SK-N-SH treated with all-trans-retinoic acid at 6 μM for 48 hours (cell line): ENCODE measurements at regions not wholly inside any gene's neighbourhood (a gene's known extent, or its start where the extent isn't known, plus 50 kb on each side); places are given as distances from the start of the nearest gene placed in this dataset.

Experiments
- ATAC-seq: fragments of 200-7000 bp; cut with Tn5 transposase; 3 replicates; pipeline ENCODE4 v1.9.1; 2020; ENCODE audit warnings: mild to moderate bottlenecking, moderate library complexity
- ARNTL ChIP-seq: fragments of 450-650 bp; formaldehyde crosslinking; IDR thresholded peaks from 2 replicates; pipeline ENCODE4 v1.5.0; 2020; ENCODE audit warnings: low read depth, mild to moderate bottlenecking, moderate library complexity, borderline replicate concordance
- BACH2 ChIP-seq: fragments of 250-450 bp; sonication (Bioruptor Pico); IDR thresholded peaks from 2 replicates; pipeline ENCODE4 v1.9.0; 2021; ENCODE audit warnings: mild to moderate bottlenecking, borderline replicate concordance
- CSDC2 ChIP-seq: fragments of 250-450 bp; sonication (Bioruptor Pico); IDR thresholded peaks from 2 replicates; pipeline ENCODE4 v1.5.0; 2020; ENCODE audit warnings: mild to moderate bottlenecking, moderate library complexity
- CSRNP3 ChIP-seq: fragments of 250-450 bp; sonication (Bioruptor Pico); IDR thresholded peaks from 2 replicates; pipeline ENCODE4 v1.5.1; 2021; ENCODE audit warnings: mild to moderate bottlenecking, moderate library complexity
- ESRRG ChIP-seq: fragments of 250-450 bp; sonication (Bioruptor Pico); IDR thresholded peaks from 2 replicates; pipeline ENCODE4 v1.6.1; 2021; ENCODE audit warnings: mild to moderate bottlenecking
- GLIS3 ChIP-seq: fragments of 250-450 bp; sonication (Bioruptor Pico); IDR thresholded peaks from 2 replicates; pipeline ENCODE4 v1.5.0; 2020; ENCODE audit warnings: mild to moderate bottlenecking, moderate library complexity
- OSR1 ChIP-seq: fragments of 250-450 bp; sonication (Bioruptor Pico); IDR thresholded peaks from 2 replicates; pipeline ENCODE4 v1.8.0; 2022; ENCODE audit warnings: moderate library complexity, mild to moderate bottlenecking, inconsistent platforms
- PATZ1 ChIP-seq: fragments of 250-450 bp; sonication (Bioruptor Pico); IDR thresholded peaks from 2 replicates; pipeline ENCODE4 v1.8.0; 2020; ENCODE audit warnings: mild to moderate bottlenecking, moderate library complexity, borderline replicate concordance
- PPARA ChIP-seq: fragments of 250-450 bp; sonication (Bioruptor Pico); IDR thresholded peaks from 2 replicates; pipeline ENCODE4 v1.5.0; 2020; ENCODE audit warnings: mild to moderate bottlenecking, borderline replicate concordance
- RARB ChIP-seq: fragments of 250-450 bp; sonication (Bioruptor Pico); IDR thresholded peaks from 2 replicates; pipeline ENCODE4 v1.8.0; 2021; ENCODE audit warnings: mild to moderate bottlenecking, moderate library complexity
- TCF4 ChIP-seq: fragments of 250-450 bp; sonication (Bioruptor Pico); IDR thresholded peaks from 2 replicates; pipeline ENCODE4 v1.8.0; 2021; ENCODE audit warnings: mild to moderate bottlenecking, moderate library complexity, borderline replicate concordance
- TOX ChIP-seq: fragments of 250-450 bp; sonication (Bioruptor Pico); IDR thresholded peaks from 2 replicates; pipeline ENCODE4 v1.8.0; 2021; ENCODE audit warnings: mild to moderate bottlenecking, moderate library complexity, borderline replicate concordance
- ZC3H10 ChIP-seq: fragments of 250-450 bp; sonication (Bioruptor Pico); IDR thresholded peaks from 2 replicates; pipeline ENCODE4 v1.5.1; 2021; ENCODE audit warnings: mild to moderate bottlenecking, moderate library complexity
- ZFP3 ChIP-seq: fragments of 250-450 bp; sonication (Bioruptor Pico); IDR thresholded peaks from 2 replicates; pipeline ENCODE4 v1.5.0; 2020; ENCODE audit warnings: mild to moderate bottlenecking, moderate library complexity
- ZFP30 ChIP-seq: fragments of 450-650 bp; formaldehyde crosslinking; IDR thresholded peaks from 2 replicates; pipeline ENCODE4 v1.5.0; 2022; ENCODE audit warnings: mild to moderate bottlenecking, moderate library complexity
- ZNF565 ChIP-seq: fragments of 450-650 bp; formaldehyde crosslinking; conservative IDR thresholded peaks from 2 replicates; pipeline ENCODE4 v1.5.0; 2020; ENCODE audit warnings: low read depth, mild to moderate bottlenecking, moderate library complexity
- ZNF70 ChIP-seq: fragments of 450-650 bp; formaldehyde crosslinking; IDR thresholded peaks from 2 replicates; pipeline ENCODE4 v1.5.0; 2020; ENCODE audit warnings: mild to moderate bottlenecking, moderate library complexity
- ZNF8 ChIP-seq: fragments of 450-650 bp; formaldehyde crosslinking; IDR thresholded peaks from 2 replicates; pipeline ENCODE4 v1.5.0; 2020; ENCODE audit warnings: mild to moderate bottlenecking, moderate library complexity
- TF ChIP-seq, protein P1 (sequence below): fragments of 250-450 bp; sonication (Bioruptor Pico); IDR thresholded peaks from 2 replicates; pipeline ENCODE4 v1.8.0; 2021; ENCODE audit warnings: low read depth, mild to moderate bottlenecking, moderate library complexity, borderline replicate concordance
- TF ChIP-seq, protein P2 (sequence below): fragments of 250-450 bp; sonication (Bioruptor Pico); IDR thresholded peaks from 2 replicates; pipeline ENCODE4 v1.5.0; 2020; ENCODE audit warnings: mild to moderate bottlenecking, moderate library complexity
- TF ChIP-seq, protein P3 (sequence below): fragments of 250-450 bp; sonication (Bioruptor Pico); IDR thresholded peaks from 2 replicates; pipeline ENCODE4 v1.5.1; 2020; ENCODE audit warnings: low read depth, mild to moderate bottlenecking, moderate library complexity

DNA sequence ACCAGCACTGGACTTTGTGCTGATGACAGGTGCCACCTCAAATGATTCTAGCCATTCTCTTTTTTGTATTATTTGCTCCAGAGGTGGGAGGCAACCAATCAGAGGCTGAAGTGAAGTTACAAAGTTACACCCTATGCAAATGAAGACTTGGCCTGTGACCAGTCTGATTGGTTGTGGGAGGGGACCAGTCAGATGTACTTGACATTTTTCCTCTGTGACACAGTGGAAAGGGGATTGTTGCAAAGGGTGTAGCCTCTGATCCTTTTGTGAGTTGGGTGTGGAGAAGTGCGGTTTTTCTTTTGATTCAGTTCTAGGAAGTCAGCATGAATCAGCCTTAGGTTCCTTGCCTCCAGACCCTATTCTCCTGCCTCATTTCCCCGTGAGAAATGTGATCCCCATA lies 244.0 kb downstream of the ARL6IP6 start:
- no peak for ATAC-seq
- no peak for TF ChIP-seq ZC3H10 (CRISPR knock-in tag)

GRCh38 chr2:152961351-152961750 lies 242.9 kb downstream of the ARL6IP6 start:
- TF ChIP-seq PATZ1 (CRISPR knock-in tag) (no peak), ZNF565 (CRISPR knock-in tag) (no peak), ESRRG (no peak), ZNF8 (CRISPR knock-in tag) (no peak)
- TF ChIP-seq, protein P1, sequence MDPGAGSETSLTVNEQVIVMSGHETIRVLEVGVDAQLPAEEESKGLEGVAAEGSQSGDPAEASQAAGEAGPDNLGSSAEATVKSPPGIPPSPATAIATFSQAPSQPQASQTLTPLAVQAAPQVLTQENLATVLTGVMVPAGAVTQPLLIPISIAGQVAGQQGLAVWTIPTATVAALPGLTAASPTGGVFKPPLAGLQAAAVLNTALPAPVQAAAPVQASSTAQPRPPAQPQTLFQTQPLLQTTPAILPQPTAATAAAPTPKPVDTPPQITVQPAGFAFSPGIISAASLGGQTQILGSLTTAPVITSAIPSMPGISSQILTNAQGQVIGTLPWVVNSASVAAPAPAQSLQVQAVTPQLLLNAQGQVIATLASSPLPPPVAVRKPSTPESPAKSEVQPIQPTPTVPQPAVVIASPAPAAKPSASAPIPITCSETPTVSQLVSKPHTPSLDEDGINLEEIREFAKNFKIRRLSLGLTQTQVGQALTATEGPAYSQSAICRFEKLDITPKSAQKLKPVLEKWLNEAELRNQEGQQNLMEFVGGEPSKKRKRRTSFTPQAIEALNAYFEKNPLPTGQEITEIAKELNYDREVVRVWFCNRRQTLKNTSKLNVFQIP (CRISPR knock-in tag), result no peak
- ATAC-seq, result no peak

GRCh38 chr2:152950126-152950525 lies 231.7 kb downstream of the ARL6IP6 start:
- ATAC-seq, result no peak
- TF ChIP-seq GLIS3 (no peak), CSDC2 (no peak), PATZ1 (CRISPR knock-in tag) (no peak)

DNA sequence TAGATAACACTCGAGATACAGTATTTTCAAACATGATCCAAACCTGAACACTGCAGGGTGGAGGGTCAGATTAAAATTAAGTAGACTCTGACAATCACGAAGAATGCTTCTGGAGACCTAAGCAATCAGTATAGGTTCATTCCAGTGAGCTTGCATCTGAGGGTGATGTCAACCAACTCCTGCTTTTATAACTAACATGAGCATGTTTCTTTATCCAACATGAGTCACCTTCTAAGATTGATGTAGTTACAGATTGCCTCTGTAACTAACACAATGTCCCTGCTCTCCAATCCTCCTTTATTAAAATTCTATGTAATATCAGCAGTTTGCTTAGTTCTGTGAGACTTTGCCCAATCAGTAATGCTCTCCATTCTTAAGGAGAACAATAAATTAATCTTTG lies 225.7 kb downstream of the ARL6IP6 start:
- TF ChIP-seq CSRNP3 (CRISPR knock-in tag) (no peak), OSR1 (no peak), RARB (CRISPR knock-in tag) (no peak), ZFP3 (CRISPR knock-in tag) (no peak), ZNF565 (CRISPR knock-in tag) (no peak), TCF4 (CRISPR knock-in tag) (no peak), ZNF8 (CRISPR knock-in tag) (no peak), ESRRG (no peak), ZNF70 (CRISPR knock-in tag) (no peak), GLIS3 (no peak), ZC3H10 (CRISPR knock-in tag) (no peak), PPARA (no peak), TOX (no peak), BACH2 (CRISPR knock-in tag) (no peak), ARNTL (no peak), ZFP30 (no peak)
- TF ChIP-seq, protein P2, sequence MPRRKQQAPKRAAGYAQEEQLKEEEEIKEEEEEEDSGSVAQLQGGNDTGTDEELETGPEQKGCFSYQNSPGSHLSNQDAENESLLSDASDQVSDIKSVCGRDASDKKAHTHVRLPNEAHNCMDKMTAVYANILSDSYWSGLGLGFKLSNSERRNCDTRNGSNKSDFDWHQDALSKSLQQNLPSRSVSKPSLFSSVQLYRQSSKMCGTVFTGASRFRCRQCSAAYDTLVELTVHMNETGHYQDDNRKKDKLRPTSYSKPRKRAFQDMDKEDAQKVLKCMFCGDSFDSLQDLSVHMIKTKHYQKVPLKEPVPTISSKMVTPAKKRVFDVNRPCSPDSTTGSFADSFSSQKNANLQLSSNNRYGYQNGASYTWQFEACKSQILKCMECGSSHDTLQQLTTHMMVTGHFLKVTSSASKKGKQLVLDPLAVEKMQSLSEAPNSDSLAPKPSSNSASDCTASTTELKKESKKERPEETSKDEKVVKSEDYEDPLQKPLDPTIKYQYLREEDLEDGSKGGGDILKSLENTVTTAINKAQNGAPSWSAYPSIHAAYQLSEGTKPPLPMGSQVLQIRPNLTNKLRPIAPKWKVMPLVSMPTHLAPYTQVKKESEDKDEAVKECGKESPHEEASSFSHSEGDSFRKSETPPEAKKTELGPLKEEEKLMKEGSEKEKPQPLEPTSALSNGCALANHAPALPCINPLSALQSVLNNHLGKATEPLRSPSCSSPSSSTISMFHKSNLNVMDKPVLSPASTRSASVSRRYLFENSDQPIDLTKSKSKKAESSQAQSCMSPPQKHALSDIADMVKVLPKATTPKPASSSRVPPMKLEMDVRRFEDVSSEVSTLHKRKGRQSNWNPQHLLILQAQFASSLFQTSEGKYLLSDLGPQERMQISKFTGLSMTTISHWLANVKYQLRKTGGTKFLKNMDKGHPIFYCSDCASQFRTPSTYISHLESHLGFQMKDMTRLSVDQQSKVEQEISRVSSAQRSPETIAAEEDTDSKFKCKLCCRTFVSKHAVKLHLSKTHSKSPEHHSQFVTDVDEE, result no peak
- TF ChIP-seq, protein P1 (CRISPR knock-in tag), result no peak
- TF ChIP-seq, protein P3, sequence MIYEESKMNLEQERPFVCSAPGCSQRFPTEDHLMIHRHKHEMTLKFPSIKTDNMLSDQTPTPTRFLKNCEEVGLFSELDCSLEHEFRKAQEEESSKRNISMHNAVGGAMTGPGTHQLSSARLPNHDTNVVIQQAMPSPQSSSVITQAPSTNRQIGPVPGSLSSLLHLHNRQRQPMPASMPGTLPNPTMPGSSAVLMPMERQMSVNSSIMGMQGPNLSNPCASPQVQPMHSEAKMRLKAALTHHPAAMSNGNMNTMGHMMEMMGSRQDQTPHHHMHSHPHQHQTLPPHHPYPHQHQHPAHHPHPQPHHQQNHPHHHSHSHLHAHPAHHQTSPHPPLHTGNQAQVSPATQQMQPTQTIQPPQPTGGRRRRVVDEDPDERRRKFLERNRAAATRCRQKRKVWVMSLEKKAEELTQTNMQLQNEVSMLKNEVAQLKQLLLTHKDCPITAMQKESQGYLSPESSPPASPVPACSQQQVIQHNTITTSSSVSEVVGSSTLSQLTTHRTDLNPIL (CRISPR knock-in tag), result no peak
- no peak for ATAC-seq
